HepG2 (cell line): ENCODE measurements at regions not wholly inside any gene's neighbourhood (a gene's known extent, or its start where the extent isn't known, plus 50 kb on each side); places are given as distances from the start of the nearest gene placed in this dataset.

Experiments used
- ATAC-seq: fragments of 200-7000 bp; cut with Tn5 transposase; 3 replicates; pipeline ENCODE4 v1.9.1; 2020; ENCODE audit warnings: mild to moderate bottlenecking, moderate library complexity
- BruUV-seq: library from RNA; stranded (reverse); fragments of 400-500 nt; replicated peaks from 2 replicates; lab custom pipeline; 2021; lab: Mats Ljungman, UMichigan
- CTCF ChIA-PET: fragments of 300-600 bp; formaldehyde crosslinking; extraction: SDS; loops from one replicate; lab custom pipeline; 2021; ENCODE audit warnings: low total read pairs, inconsistent platforms, low intra/inter-chr PET ratio; lab: Yijun Ruan, JAX
- POLR2A ChIA-PET: fragments of 350-600 bp; sonication (Branson Sonifier 250); formaldehyde crosslinking; loops from one replicate; lab custom pipeline; 2020; ENCODE audit warnings: antibody characterized with exemption, inconsistent platforms; lab: Yijun Ruan, JAX
- DNase-seq: peaks from one replicate; pipeline ENCODE4 v3.0.0-alpha.2; 2015; ENCODE audit warnings: low spot score
- FAIRE-seq: peaks from 3 replicates; lab custom pipeline; 2011; peaks lifted over from hg19 to GRCh38; lab: Jason Lieb, UNC
- H2AFZ ChIP-seq: one replicate; pipeline ENCODE4 v1.6.1; 2011; ENCODE audit warnings: low read length, inconsistent platforms
- H3K27ac ChIP-seq: fragments of 300-600 bp; 3 replicates; pipeline ENCODE4 v1.8.0; 2011; ENCODE audit warnings: mixed run types, mild to moderate bottlenecking, mixed read lengths, low read length, inconsistent platforms; ENCODE audit not compliant: insufficient read depth; ENCODE audit errors: extremely low read length
- H3K27me3 ChIP-seq, 2 experiments: fragments of 200-600 bp in 1 of 2; 2 replicates in 1 of 2; 3 replicates in 1 of 2; pipeline versions ENCODE4 v1.6.0 to v1.8.0; 2011; ENCODE audit warnings: low read length in 2 of 2, mild to moderate bottlenecking in 2 of 2, moderate library complexity in 2 of 2, inconsistent platforms in 1 of 2; ENCODE audit not compliant: insufficient read depth in 2 of 2, control insufficient read depth in 1 of 2
- H3K36me3 ChIP-seq, 2 experiments: fragments of 200-600 bp in 1 of 2; replicated peaks in 1 of 2; 2 replicates in 1 of 2; 3 replicates in 1 of 2; pipeline versions ENCODE4 v1.5.1 to v1.8.0; 2011; ENCODE audit warnings: low read length in 2 of 2, inconsistent platforms in 1 of 2; ENCODE audit not compliant: insufficient read depth in 2 of 2, control insufficient read depth in 1 of 2
- H3K4me1 ChIP-seq: 2 replicates; pipeline ENCODE4 v1.5.1; 2012; ENCODE audit warnings: low read length, inconsistent platforms; ENCODE audit not compliant: insufficient read depth
- H3K4me2 ChIP-seq: 2 replicates; pipeline ENCODE4 v1.6.0; 2011; ENCODE audit warnings: low read depth, low read length, inconsistent platforms
- H3K4me3 ChIP-seq, 3 experiments: fragments of 200-600 bp in 1 of 3; sonication (generic), shearing (Covaris generic) in 1 of 3; replicated peaks in 1 of 3; 2 replicates each; pipeline ENCODE4 v1.5.1; 2011 to 2016; ENCODE audit warnings: low read length in 3 of 3, inconsistent platforms in 2 of 3, low read depth in 2 of 3, mild to moderate bottlenecking in 2 of 3, control low read depth in 1 of 3, mixed read lengths in 1 of 3; ENCODE audit not compliant: insufficient read depth in 1 of 3
- H3K79me2 ChIP-seq: one replicate; pipeline ENCODE4 v1.6.1; 2011; ENCODE audit warnings: low read length, inconsistent platforms; ENCODE audit not compliant: insufficient read depth
- H3K9ac ChIP-seq: 2 replicates; pipeline ENCODE4 v1.6.0; 2011; ENCODE audit warnings: mild to moderate bottlenecking, low read depth, low read length, inconsistent platforms; ENCODE audit not compliant: insufficient read depth
- H3K9me3 ChIP-seq: 2 replicates; pipeline ENCODE4 v1.5.1; 2012; ENCODE audit warnings: mild to moderate bottlenecking, low read length
- H4K20me1 ChIP-seq: 2 replicates; pipeline ENCODE4 v1.6.0; 2011; ENCODE audit warnings: inconsistent platforms, mild to moderate bottlenecking, low read length, moderate library complexity; ENCODE audit not compliant: insufficient read depth
- MAFF ChIP-seq: IDR thresholded peaks from 2 replicates; pipeline ENCODE4 v1.6.1; 2011; ENCODE audit warnings: low read depth, low read length, improper control_type of control experiment
- MAFK ChIP-seq, 2 experiments: IDR thresholded peaks in 1 of 2; conservative IDR thresholded peaks in 1 of 2; 2 replicates each; pipeline ENCODE4 v1.6.1; 2011; ENCODE audit warnings: improper control_type of control experiment in 2 of 2, low read length in 2 of 2
- POLR2AphosphoS5 ChIP-seq: IDR thresholded peaks from 2 replicates; pipeline ENCODE4 v1.6.1; 2012; ENCODE audit warnings: low read depth, low read length
- RBFOX2 ChIP-seq: fragments of 200-400 bp; formaldehyde crosslinking; IDR thresholded peaks from 2 replicates; pipeline ENCODE4 v1.6.1; 2017; ENCODE audit warnings: low read depth, mild to moderate bottlenecking, low read length
- WGBS: methylation state at CpG from one replicate; pipeline ENCODE4 v1.1.6; 2017; ENCODE audit warnings: low lambda C conversion rate; 5-methylcytosine and 5-hydroxymethylcytosine counted together
- in situ Hi-C: cut with HindIII; loops from 2 replicates; pipeline ENCODE4 v1.10.0; 2017; ENCODE audit warnings: low pct_unique_long_range_greater_than_20kb; ENCODE audit not compliant: extremely low pct_ligation_motif_present
- intact Hi-C: fragments of 100-400 bp; cut with micrococcal nuclease; formaldehyde crosslinking; loops from one replicate; pipeline ENCODE4 v1.10.0; 2022; ENCODE audit not compliant: unreplicated experiment
- TF ChIP-seq, protein P1 (sequence below): sonication (generic); formaldehyde crosslinking; IDR thresholded peaks from 2 replicates; pipeline ENCODE4 v1.4.0; 2020; ENCODE audit warnings: low read depth, mild to moderate bottlenecking, missing genetic modification reagents
- TF ChIP-seq, protein P2 (sequence below): sonication (generic); formaldehyde crosslinking; conservative IDR thresholded peaks from 2 replicates; pipeline ENCODE4 v1.4.0; 2020; ENCODE audit warnings: missing genetic modification reagents
- TF ChIP-seq, protein P3 (sequence below): sonication (generic); IDR thresholded peaks from 2 replicates; pipeline ENCODE4 v1.6.1; 2016; ENCODE audit warnings: low read depth, borderline replicate concordance
- TF ChIP-seq, protein P4 (sequence below): sonication (generic); formaldehyde crosslinking; IDR thresholded peaks from 2 replicates; pipeline ENCODE4 v1.4.0; 2020; ENCODE audit warnings: mild to moderate bottlenecking, missing genetic modification reagents

DNA sequence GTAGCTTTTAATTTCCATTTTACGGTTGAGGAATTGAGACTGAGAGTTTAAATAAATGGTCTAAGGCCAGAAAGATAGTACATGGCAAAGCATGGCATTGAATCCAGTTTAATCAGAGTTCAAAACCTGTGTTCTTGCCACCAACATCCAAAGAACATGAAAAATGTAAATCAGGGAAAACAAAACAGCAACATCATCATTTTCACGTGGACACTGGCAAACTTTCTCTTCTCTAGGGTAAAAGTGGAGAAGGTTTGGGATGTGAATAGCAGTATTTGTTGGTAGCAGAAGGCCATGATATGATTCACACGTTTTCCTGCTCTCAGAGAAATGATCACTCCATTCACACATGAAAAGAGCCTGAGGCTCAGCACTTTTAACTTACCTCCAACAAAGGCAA lies 357.7 kb downstream of the UQCRFS1 start:
- ATAC-seq (no peak), FAIRE-seq (no peak)
- intact Hi-C loops, result no loop called here
- POLR2A ChIA-PET, result no interaction called here
- peaks cover 48% of the 10 kb centered on the region for H3K9me3 ChIP-seq
- no peak for TF ChIP-seq RBFOX2
- peak; percentile 81 for TF ChIP-seq MAFF
- TF ChIP-seq, protein P1, sequence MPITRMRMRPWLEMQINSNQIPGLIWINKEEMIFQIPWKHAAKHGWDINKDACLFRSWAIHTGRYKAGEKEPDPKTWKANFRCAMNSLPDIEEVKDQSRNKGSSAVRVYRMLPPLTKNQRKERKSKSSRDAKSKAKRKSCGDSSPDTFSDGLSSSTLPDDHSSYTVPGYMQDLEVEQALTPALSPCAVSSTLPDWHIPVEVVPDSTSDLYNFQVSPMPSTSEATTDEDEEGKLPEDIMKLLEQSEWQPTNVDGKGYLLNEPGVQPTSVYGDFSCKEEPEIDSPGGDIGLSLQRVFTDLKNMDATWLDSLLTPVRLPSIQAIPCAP (CRISPR knock-in tag), result no peak
- no peak for TF ChIP-seq POLR2AphosphoS5
- TF ChIP-seq, protein P2, sequence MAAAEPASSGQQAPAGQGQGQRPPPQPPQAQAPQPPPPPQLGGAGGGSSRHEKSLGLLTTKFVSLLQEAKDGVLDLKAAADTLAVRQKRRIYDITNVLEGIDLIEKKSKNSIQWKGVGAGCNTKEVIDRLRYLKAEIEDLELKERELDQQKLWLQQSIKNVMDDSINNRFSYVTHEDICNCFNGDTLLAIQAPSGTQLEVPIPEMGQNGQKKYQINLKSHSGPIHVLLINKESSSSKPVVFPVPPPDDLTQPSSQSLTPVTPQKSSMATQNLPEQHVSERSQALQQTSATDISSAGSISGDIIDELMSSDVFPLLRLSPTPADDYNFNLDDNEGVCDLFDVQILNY, result no peak
- TF ChIP-seq, protein P3, sequence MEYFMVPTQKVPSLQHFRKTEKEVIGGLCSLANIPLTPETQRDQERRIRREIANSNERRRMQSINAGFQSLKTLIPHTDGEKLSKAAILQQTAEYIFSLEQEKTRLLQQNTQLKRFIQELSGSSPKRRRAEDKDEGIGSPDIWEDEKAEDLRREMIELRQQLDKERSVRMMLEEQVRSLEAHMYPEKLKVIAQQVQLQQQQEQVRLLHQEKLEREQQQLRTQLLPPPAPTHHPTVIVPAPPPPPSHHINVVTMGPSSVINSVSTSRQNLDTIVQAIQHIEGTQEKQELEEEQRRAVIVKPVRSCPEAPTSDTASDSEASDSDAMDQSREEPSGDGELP, result no peak
- TF ChIP-seq MAFK (conservative IDR thresholded peaks at IDR 0.05 in 1 of 2, IDR thresholded peaks at IDR 0.05 in 1 of 2; ENCODE audit: low read length in 2 of 2), result peak; percentile 70 to 82
- TF ChIP-seq, protein P4, sequence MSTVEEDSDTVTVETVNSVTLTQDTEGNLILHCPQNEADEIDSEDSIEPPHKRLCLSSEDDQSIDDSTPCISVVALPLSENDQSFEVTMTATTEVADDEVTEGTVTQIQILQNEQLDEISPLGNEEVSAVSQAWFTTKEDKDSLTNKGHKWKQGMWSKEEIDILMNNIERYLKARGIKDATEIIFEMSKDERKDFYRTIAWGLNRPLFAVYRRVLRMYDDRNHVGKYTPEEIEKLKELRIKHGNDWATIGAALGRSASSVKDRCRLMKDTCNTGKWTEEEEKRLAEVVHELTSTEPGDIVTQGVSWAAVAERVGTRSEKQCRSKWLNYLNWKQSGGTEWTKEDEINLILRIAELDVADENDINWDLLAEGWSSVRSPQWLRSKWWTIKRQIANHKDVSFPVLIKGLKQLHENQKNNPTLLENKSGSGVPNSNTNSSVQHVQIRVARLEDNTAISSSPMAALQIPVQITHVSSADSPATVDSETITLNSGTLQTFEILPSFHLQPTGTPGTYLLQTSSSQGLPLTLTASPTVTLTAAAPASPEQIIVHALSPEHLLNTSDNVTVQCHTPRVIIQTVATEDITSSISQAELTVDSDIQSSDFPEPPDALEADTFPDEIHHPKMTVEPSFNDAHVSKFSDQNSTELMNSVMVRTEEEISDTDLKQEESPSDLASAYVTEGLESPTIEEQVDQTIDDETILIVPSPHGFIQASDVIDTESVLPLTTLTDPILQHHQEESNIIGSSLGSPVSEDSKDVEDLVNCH (CRISPR knock-in tag), result no peak
- TF ChIP-seq, all 625 proteins: peak for 2
- no TSS peak for BruUV-seq
- H3K79me2 ChIP-seq, result no peaks in the 10 kb centered on the region
- no peak overlapping the region for H2AFZ ChIP-seq
- no peak for DNase-seq
- in situ Hi-C loops, result no loop called here
- no peak overlapping the region for H3K4me3 ChIP-seq
- WGBS, result 8% methylated on average over 3 of the region's 3 CpGs
- H4K20me1 ChIP-seq, result no peaks in the 10 kb centered on the region
- H3K4me2 ChIP-seq, result no peak overlapping the region
- H3K4me1 ChIP-seq, result no peaks in the 10 kb centered on the region
- H3K9ac ChIP-seq, result no peak overlapping the region
- H3K27me3 ChIP-seq, result no peaks in the 10 kb centered on the region
- H3K27ac ChIP-seq, result no peak overlapping the region
- CTCF ChIA-PET, result no interaction called here
- H3K36me3 ChIP-seq, result no peaks in the 10 kb centered on the region
